Pancreas (tissue), 10 donors: ENCODE measurements at regions not wholly inside any gene's neighbourhood (a gene's known extent, or its start where the extent isn't known, plus 50 kb on each side); places are given as distances from the start of the nearest gene placed in this dataset.

ENCODE experiments used
- ATAC-seq, 4 donors: fragments of 200-7000 bp; cut with Tn5 transposase; one replicate each; pipeline versions ENCODE4 v1.8.0 to v1.9.1; 2020; ENCODE audit warnings: mild to moderate bottlenecking in 4 of 4, moderate library complexity in 4 of 4
- DNase-seq, 6 donors: peaks; one replicate each; pipeline ENCODE4 v3.0.0-alpha.2; 2020
- FAIRE-seq: peaks from 2 replicates; lab custom pipeline; 2012; peaks lifted over from hg19 to GRCh38; lab: Jason Lieb, UNC
- H3K27ac ChIP-seq, 4 donors: fragments of 200-600 bp; sonication (generic); 1 replicate in 3 of 4; 2 replicates in 1 of 4; pipeline versions ENCODE4 v1.5.0 to v1.8.0; 2020
- H3K27me3 ChIP-seq, 4 donors: fragments of 200-600 bp; one replicate each; pipeline ENCODE4 v1.8.0; 2021
- H3K36me3 ChIP-seq, 3 donors: fragments of 200-600 bp; sonication (generic) in 1 of 3; one replicate each; pipeline versions ENCODE4 v1.5.0 to v1.8.0; 2020 to 2021
- H3K4me1 ChIP-seq, 3 donors: fragments of 200-600 bp; one replicate each; pipeline ENCODE4 v1.8.0; 2021
- H3K4me3 ChIP-seq, 4 donors: fragments of 200-600 bp; sonication (generic) in 2 of 4; one replicate each; pipeline versions ENCODE4 v1.5.0 to v1.8.0; 2020 to 2021
- H3K9me3 ChIP-seq, 4 donors: fragments of 200-600 bp; one replicate each; pipeline ENCODE4 v1.8.0; 2021
- WGBS, 2 donors: extraction: QIAGEN DNeasy Blood & Tissue Kit; methylation state at CpG; one replicate each; pipeline ENCODE4 v1.1.7; 2013; 5-methylcytosine and 5-hydroxymethylcytosine counted together
- intact Hi-C, 3 donors: fragments of 100-400 bp; cut with DNase I; formaldehyde crosslinking; loops; one replicate each; pipeline versions ENCODE4 v1.11.1 to v1.14.2; 2022
- TF ChIP-seq, protein P1 (sequence below), 4 donors: fragments of 200-600 bp; sonication (generic) in 3 of 4; IDR thresholded peaks; one replicate each; pipeline versions ENCODE4 v1.5.0 to v1.8.0; 2021; ENCODE audit warnings: antibody characterized with exemption in 4 of 4
- donor health status: healthy with polysubstance abuse.
- donor health status: DM: no; HTN: no; CAD: no; lungs with moderate emphysema.
- donor health status: DM: no; HTN: no; CAD: no.
- donor health status: control.
- donor health status: control.
- donor health status: Bipolar disorder and iron deficiency.
- donor health status: DM: yes; HTN: yes; CAD: no.
- donor health status: DM: no; HTN: no; CAD: no.
- donor health status: DM: no; HTN: no; CAD: no.
- donor health status: DM: yes; HTN: yes; CAD: no.

DNA sequence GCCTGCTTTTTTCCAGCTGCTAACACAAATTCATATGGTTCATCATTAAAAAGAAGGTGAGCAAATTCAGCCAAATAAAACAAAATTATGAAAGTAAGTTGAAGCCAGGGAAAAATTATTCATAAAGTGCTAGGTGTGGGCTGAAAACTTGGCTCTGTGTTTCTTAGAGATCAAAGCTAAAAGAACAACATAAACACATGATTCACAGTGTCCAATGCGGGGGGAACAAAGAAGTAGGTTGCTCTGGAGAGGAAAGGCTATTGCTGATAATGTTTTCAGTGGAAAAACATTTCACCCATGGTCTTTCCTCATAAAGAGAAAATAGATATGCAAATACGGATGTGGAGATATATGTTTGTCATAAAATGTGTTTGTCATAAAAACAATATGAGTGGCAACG lies 1691.5 kb upstream of the SLC10A2 start:
- H3K4me1 ChIP-seq: no peaks in the 10 kb centered on the region
- WGBS, 2 donors: 56 to 75% methylated on average over 3 of the region's 3 CpGs
- no peak for DNase-seq
- TF ChIP-seq, protein P1, sequence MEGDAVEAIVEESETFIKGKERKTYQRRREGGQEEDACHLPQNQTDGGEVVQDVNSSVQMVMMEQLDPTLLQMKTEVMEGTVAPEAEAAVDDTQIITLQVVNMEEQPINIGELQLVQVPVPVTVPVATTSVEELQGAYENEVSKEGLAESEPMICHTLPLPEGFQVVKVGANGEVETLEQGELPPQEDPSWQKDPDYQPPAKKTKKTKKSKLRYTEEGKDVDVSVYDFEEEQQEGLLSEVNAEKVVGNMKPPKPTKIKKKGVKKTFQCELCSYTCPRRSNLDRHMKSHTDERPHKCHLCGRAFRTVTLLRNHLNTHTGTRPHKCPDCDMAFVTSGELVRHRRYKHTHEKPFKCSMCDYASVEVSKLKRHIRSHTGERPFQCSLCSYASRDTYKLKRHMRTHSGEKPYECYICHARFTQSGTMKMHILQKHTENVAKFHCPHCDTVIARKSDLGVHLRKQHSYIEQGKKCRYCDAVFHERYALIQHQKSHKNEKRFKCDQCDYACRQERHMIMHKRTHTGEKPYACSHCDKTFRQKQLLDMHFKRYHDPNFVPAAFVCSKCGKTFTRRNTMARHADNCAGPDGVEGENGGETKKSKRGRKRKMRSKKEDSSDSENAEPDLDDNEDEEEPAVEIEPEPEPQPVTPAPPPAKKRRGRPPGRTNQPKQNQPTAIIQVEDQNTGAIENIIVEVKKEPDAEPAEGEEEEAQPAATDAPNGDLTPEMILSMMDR (IDR thresholded peaks at IDR 0.05): no peak
- no peak overlapping the region for H3K4me3 ChIP-seq
- H3K27ac ChIP-seq: no peak overlapping the region
- H3K9me3 ChIP-seq: no peaks in the 10 kb centered on the region
- no peak for ATAC-seq
- H3K36me3 ChIP-seq: no peaks in the 10 kb centered on the region
- intact Hi-C loops: no loop called here
- no peaks in the 10 kb centered on the region for H3K27me3 ChIP-seq
- no peak for FAIRE-seq

DNA sequence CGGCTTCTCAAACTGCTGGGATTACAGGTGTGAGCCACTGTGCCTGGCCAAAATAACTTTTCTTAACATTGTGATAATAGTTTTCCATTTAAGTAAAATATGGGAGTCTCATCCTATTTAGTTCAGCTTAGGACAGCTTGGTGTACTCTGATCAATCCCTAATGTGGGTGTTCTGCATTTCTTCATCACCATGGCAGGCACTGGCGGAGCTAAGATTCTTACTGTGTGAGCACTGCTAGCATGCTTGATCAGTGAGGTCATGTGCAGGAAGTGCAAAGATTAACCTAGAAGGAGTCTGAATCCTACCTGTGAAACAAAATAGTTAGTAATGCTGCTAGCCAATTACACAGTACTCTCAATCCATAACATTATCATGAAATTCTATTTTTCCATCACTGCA lies 1684.2 kb upstream of the SLC10A2 start:
- intact Hi-C loops: no loop called here
- H3K27me3 ChIP-seq: no peaks in the 10 kb centered on the region
- no peaks in the 10 kb centered on the region for H3K36me3 ChIP-seq
- FAIRE-seq (no peak), ATAC-seq (peak in 2 of 4 donors; percentile 35 to 71), DNase-seq (no peak)
- no peak overlapping the region for H3K4me3 ChIP-seq
- no peak overlapping the region for H3K27ac ChIP-seq
- no peaks in the 10 kb centered on the region for H3K9me3 ChIP-seq
- TF ChIP-seq, protein P1 (IDR thresholded peaks at IDR 0.05): no peak
- WGBS, 2 donors: 82% methylated on average over 2 of the region's 2 CpGs
- H3K4me1 ChIP-seq: no peaks in the 10 kb centered on the region

DNA sequence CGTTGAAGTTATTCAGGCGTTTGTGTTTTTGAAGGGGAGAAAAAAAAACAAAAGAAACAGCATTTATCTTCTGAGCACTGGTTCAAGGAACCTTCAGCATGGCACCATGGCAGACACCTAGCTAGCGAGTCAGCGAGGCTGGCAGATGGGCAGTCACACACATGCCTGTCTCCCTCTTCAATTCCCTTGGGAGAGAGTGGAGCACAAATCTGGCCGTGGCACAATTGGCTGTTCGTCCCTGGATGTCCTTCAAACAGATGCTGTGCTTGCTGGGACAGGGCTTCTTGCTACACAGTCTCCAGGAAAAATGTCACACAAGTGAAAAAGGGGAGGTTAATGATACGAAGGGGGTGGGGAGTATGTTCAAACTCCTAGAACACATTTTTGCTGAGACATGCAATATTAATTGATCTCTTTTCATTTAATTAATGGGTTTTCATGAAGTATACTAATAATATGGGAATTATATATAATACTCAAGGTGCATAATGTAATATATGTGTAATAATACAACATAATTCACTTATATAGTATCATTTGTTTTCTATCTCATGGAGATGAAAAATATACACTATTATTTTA lies 1674.5 kb upstream of the SLC10A2 start:
- no peak overlapping the region for H3K4me3 ChIP-seq
- H3K36me3 ChIP-seq: no peaks in the 10 kb centered on the region
- DNase-seq (no peak), FAIRE-seq (no peak), ATAC-seq (no peak)
- 49 to 58% methylated on average over 7 of the region's 7 CpGs for WGBS, 2 donors
- H3K9me3 ChIP-seq: no peaks in the 10 kb centered on the region
- no peaks in the 10 kb centered on the region for H3K4me1 ChIP-seq
- intact Hi-C loops: no loop called here
- no peak overlapping the region for H3K27ac ChIP-seq
- no peaks in the 10 kb centered on the region for H3K27me3 ChIP-seq
- TF ChIP-seq, protein P1 (IDR thresholded peaks at IDR 0.05): no peak

DNA sequence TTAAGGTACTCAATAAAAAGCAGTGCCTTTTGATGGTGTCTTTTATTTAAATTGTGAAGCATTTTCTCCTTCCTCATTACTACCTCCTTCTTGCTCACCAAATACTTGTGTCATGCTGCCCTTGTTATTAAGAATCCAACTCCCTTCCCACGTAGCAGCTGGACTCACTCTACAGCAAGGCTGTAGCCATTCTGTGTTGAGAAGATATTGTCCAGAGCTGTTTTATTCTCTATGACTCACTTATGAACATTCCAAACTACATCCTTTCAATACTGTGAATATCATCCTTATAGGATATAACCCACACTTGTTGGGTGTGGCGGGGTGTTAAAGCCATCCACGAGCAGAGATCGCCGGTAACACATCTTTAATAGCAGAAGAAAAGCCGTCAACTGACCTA lies 1671.5 kb upstream of the SLC10A2 start:
- no peak for DNase-seq
- ATAC-seq: peak in 1 of 4 donors; percentile 62
- 76 to 93% methylated on average over 6 of the region's 6 CpGs for whole genome bisulfite sequencing, 2 donors
- TF ChIP-seq, protein P1 (IDR thresholded peaks at IDR 0.05): no peak
- H3K4me1 ChIP-seq: no peaks in the 10 kb centered on the region
- H3K27ac ChIP-seq: no peak overlapping the region
- no peak overlapping the region for H3K4me3 ChIP-seq
- FAIRE-seq: no peak
- no peaks in the 10 kb centered on the region for H3K27me3 ChIP-seq
- H3K36me3 ChIP-seq: no peaks in the 10 kb centered on the region
- no peaks in the 10 kb centered on the region for H3K9me3 ChIP-seq
- intact Hi-C loops: no loop called here

DNA sequence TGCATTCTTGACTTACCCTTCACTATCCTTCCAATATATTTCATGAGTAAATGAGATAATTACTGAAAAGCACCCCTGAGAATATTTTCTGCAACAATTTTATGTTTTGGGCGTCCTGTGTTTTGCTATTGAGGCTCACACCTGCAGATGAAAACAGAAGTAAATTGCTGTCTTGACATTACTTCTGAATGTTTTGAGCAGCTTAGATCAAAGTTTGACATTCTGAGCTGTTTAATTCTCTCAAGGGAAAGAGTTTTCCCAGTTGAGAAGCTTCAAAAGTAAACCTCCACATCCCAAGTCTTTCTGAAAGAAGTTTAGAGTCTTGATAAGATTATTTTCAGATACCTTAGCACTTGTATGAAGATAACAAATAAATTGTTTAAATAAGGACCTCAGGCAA lies 1667.2 kb upstream of the SLC10A2 start:
- Histone ChIP-seq H3K9me3 (no peaks in the 10 kb centered on the region), H3K36me3 (no peaks in the 10 kb centered on the region), H3K27ac (no peak overlapping the region), H3K4me1 (no peaks in the 10 kb centered on the region), H3K4me3 (no peak overlapping the region), H3K27me3 (no peaks in the 10 kb centered on the region)
- DNase-seq: no peak
- WGBS, 2 donors: 60 to 68% methylated on average over 1 of the region's 1 CpG
- TF ChIP-seq, protein P1 (IDR thresholded peaks at IDR 0.05): no peak
- no peak for ATAC-seq
- FAIRE-seq: no peak
- intact Hi-C loops: no loop called here
